Caki2 (cell line): ENCODE measurements at regions not wholly inside any gene's neighbourhood (a gene's known extent, or its start where the extent isn't known, plus 50 kb on each side); places are given as distances from the start of the nearest gene placed in this dataset.

ENCODE experiments used
- DNase-seq: peaks from one replicate; pipeline ENCODE4 v3.0.0-alpha.2; 2015; ENCODE audit warnings: low read depth
- in situ Hi-C: cut with HindIII; loops from 2 replicates; pipeline ENCODE4 v1.10.0; 2016; ENCODE audit warnings: low sequenced_read_pairs, low pct_unique_long_range_greater_than_20kb, mixed read lengths

GRCh38 chr10:125556882-125557281, 126.1 kb downstream of the TEX36 start:
- no peak for DNase-seq
- in situ Hi-C loops = no loop called here

GRCh38 chr10:125555743-125556142, 127.2 kb downstream of the TEX36 start:
- in situ Hi-C loops = no loop called here
- DNase-seq = no peak

- in situ Hi-C loops = no loop called here
- no peak for DNase-seq
Observed at GRCh38 chr10:125555267-125555666, 127.7 kb downstream of the TEX36 start.

GRCh38 chr10:125554753-125555152, 128.2 kb downstream of the TEX36 start:
- in situ Hi-C loops = no loop called here
- no peak for DNase-seq

- DNase-seq = no peak
- in situ Hi-C loops = no loop called here
Observed at GRCh38 chr10:125554016-125554703, 128.8 kb downstream of the TEX36 start.

GRCh38 chr10:125553091-125553490, 129.9 kb downstream of the TEX36 start:
- no peak for DNase-seq

GRCh38 chr10:125551247-125551646, 131.7 kb downstream of the TEX36 start:
- no peak for DNase-seq
- in situ Hi-C loops = no loop called here

More at GRCh38 chr10:125553091-125553490, 129.9 kb downstream of the TEX36 start:
- in situ Hi-C loops = no loop called here

- no peak for DNase-seq
- in situ Hi-C loops = no loop called here
Observed at GRCh38 chr10:125550362-125550761, 132.6 kb downstream of the TEX36 start.

- in situ Hi-C loops = no loop called here
- DNase-seq = no peak
Observed at GRCh38 chr10:125549653-125550052, 133.3 kb downstream of the TEX36 start.

- in situ Hi-C loops = no loop called here
- DNase-seq = no peak
Observed at GRCh38 chr10:125548878-125549277, 134.1 kb downstream of the TEX36 start.

GRCh38 chr10:125548356-125548755, 134.6 kb downstream of the TEX36 start:
- in situ Hi-C loops = no loop called here
- DNase-seq = no peak

- no peak for DNase-seq
- in situ Hi-C loops = no loop called here
Observed at GRCh38 chr10:125547010-125547650, 135.8 kb downstream of the TEX36 start.

- no peak for DNase-seq
- in situ Hi-C loops = no loop called here
Observed at GRCh38 chr10:125543796-125544195, 139.2 kb downstream of the TEX36 start.

GRCh38 chr10:125538947-125539731, 143.8 kb downstream of the TEX36 start:
- peak; percentile 4 for DNase-seq
- in situ Hi-C loops = no loop called here

- in situ Hi-C loops = no loop called here
- no peak for DNase-seq
Observed at GRCh38 chr10:125536236-125536635, 146.7 kb downstream of the TEX36 start.

- in situ Hi-C loops = no loop called here
Observed at GRCh38 chr10:125535559-125535958, 147.4 kb downstream of the TEX36 start.

GRCh38 chr10:125534515-125534914, 148.4 kb downstream of the TEX36 start:
- in situ Hi-C loops = no loop called here
- DNase-seq = no peak

More at GRCh38 chr10:125535559-125535958, 147.4 kb downstream of the TEX36 start:
- no peak for DNase-seq

GRCh38 chr10:125533866-125534265, 149.1 kb downstream of the TEX36 start:
- in situ Hi-C loops = no loop called here
- no peak for DNase-seq

- in situ Hi-C loops = no loop called here
- no peak for DNase-seq
Observed at GRCh38 chr10:125531465-125531864, 151.5 kb downstream of the TEX36 start.
